ENCODE measurements at regions not wholly inside any gene's neighbourhood (a gene's known extent, or its start where the extent isn't known, plus 50 kb on each side); places are given as distances from the start of the nearest gene placed in this dataset.

- no peaks in the 10 kb centered on the region for H3K36me3 ChIP-seq
- no peak overlapping the region for H3K27ac ChIP-seq
- TF ChIP-seq CTCF (IDR thresholded peaks at IDR 0.05) = no peak
- H3K4me1 ChIP-seq = no peaks in the 10 kb centered on the region
- no peak overlapping the region for H3K4me3 ChIP-seq
- H3K27me3 ChIP-seq = no peaks in the 10 kb centered on the region
- no peaks in the 10 kb centered on the region for H3K9me3 ChIP-seq
- no peak for DNase-seq (ENCODE audit: low spot score)
These were observed 96.1 kb upstream of the CTSC start for GRCh38 chr11:88433536-88434230.

GRCh38 chr11:88431675-88432341, 94.3 kb upstream of the CTSC start:
- no peaks in the 10 kb centered on the region for H3K36me3 ChIP-seq
- DNase-seq (ENCODE audit: low spot score) = no peak
- TF ChIP-seq CTCF (IDR thresholded peaks at IDR 0.05) = no peak

GRCh38 chr11:88428959-88429358, 91.4 kb upstream of the CTSC start:
- no peak for DNase-seq (ENCODE audit: low spot score)
- no peaks in the 10 kb centered on the region for H3K4me1 ChIP-seq

More at GRCh38 chr11:88431675-88432341, 94.3 kb upstream of the CTSC start:
- H3K4me3 ChIP-seq = no peak overlapping the region
- H3K9me3 ChIP-seq = no peaks in the 10 kb centered on the region
- no peaks in the 10 kb centered on the region for H3K4me1 ChIP-seq
- H3K27me3 ChIP-seq = no peaks in the 10 kb centered on the region
- no peak overlapping the region for H3K27ac ChIP-seq

GRCh38 chr11:88427719-88428118, 90.2 kb upstream of the CTSC start:
- H3K27me3 ChIP-seq = no peaks in the 10 kb centered on the region
- H3K9me3 ChIP-seq = no peaks in the 10 kb centered on the region
- H3K27ac ChIP-seq = no peak overlapping the region
- DNase-seq (ENCODE audit: low spot score) = no peak
- H3K36me3 ChIP-seq = no peaks in the 10 kb centered on the region
- TF ChIP-seq CTCF (IDR thresholded peaks at IDR 0.05) = no peak
- no peak overlapping the region for H3K4me3 ChIP-seq
- H3K4me1 ChIP-seq = no peaks in the 10 kb centered on the region

More at GRCh38 chr11:88428959-88429358, 91.4 kb upstream of the CTSC start:
- Histone ChIP-seq H3K36me3 (no peaks in the 10 kb centered on the region), H3K4me3 (no peak overlapping the region), H3K9me3 (no peaks in the 10 kb centered on the region), H3K27me3 (no peaks in the 10 kb centered on the region), H3K27ac (no peak overlapping the region)
- no peak for TF ChIP-seq CTCF (IDR thresholded peaks at IDR 0.05)

- Histone ChIP-seq H3K9me3 (no peaks in the 10 kb centered on the region), H3K36me3 (no peaks in the 10 kb centered on the region), H3K27me3 (no peaks in the 10 kb centered on the region), H3K4me1 (peaks cover 0 to 10% of the 10 kb centered on the region in 2 donors), H3K27ac (no peak overlapping the region), H3K4me3 (no peak overlapping the region)
- DNase-seq (ENCODE audit: low spot score) = no peak
- TF ChIP-seq CTCF (IDR thresholded peaks at IDR 0.05) = no peak
These were observed 87.3 kb upstream of the CTSC start for GRCh38 chr11:88424881-88425280.

Measured in right atrium auricular region (tissue), 2 donors.